GM12878 (cell line): ENCODE measurements at regions not wholly inside any gene's neighbourhood (a gene's known extent, or its start where the extent isn't known, plus 50 kb on each side); places are given as distances from the start of the nearest gene placed in this dataset.

Experiments used
- ATAC-seq: fragments of 200-7000 bp; cut with Tn5 transposase; 3 replicates; pipeline ENCODE4 v1.9.1; 2020; ENCODE audit warnings: mild to moderate bottlenecking, moderate library complexity
- BruUV-seq: library from RNA; stranded (reverse); fragments of 400-500 nt; replicated peaks from 2 replicates; lab custom pipeline; 2021; lab: Mats Ljungman, UMichigan
- CTCF ChIA-PET: fragments of 300-600 bp; sonication (Branson Sonifier 250); formaldehyde crosslinking; extraction: SDS; loops from one replicate; lab custom pipeline; 2021; ENCODE audit warnings: inconsistent platforms; lab: Yijun Ruan, JAX
- POLR2A ChIA-PET: fragments of 350-600 bp; formaldehyde crosslinking; extraction: SDS; loops from one replicate; lab custom pipeline; 2021; ENCODE audit warnings: inconsistent platforms; lab: Charles Lee
- RAD21 ChIA-PET: fragments of 300-600 bp; sonication (Branson Sonifier 250); formaldehyde crosslinking; loops from one replicate; lab custom pipeline; 2023; ENCODE audit warnings: antibody characterized with exemption; ENCODE audit not compliant: unreplicated experiment; lab: Charles Lee
- SMC1A ChIA-PET: fragments of 300-600 bp; sonication (Branson Sonifier 250); formaldehyde crosslinking; loops from one replicate; lab custom pipeline; 2023; ENCODE audit not compliant: unreplicated experiment, uncharacterized antibody; lab: Charles Lee
- DNase-seq: peaks from one replicate; pipeline ENCODE4 v3.0.0-alpha.2; 2011; ENCODE audit warnings: low read depth, low spot score
- FAIRE-seq: peaks from 3 replicates; lab custom pipeline; 2011; peaks lifted over from hg19 to GRCh38; lab: Jason Lieb, UNC
- H2AFZ ChIP-seq: 2 replicates; pipeline ENCODE4 v1.6.0; 2011; ENCODE audit warnings: low read depth, low read length, control low read depth; ENCODE audit not compliant: control insufficient read depth
- H3K27ac ChIP-seq: 2 replicates; pipeline ENCODE4 v1.5.1; 2011; ENCODE audit warnings: control low read depth; ENCODE audit not compliant: control insufficient read depth, insufficient read depth
- H3K27me3 ChIP-seq, 2 experiments: replicated peaks in 1 of 2; 2 replicates each; pipeline versions ENCODE4 v1.6.0 to v1.6.1; 2011; ENCODE audit warnings: low read length in 1 of 2; ENCODE audit not compliant: control insufficient read depth in 2 of 2, insufficient read depth in 2 of 2
- H3K36me3 ChIP-seq, 2 experiments: 2 replicates each; pipeline ENCODE4 v1.5.1; 2011; ENCODE audit warnings: low read length in 1 of 2; ENCODE audit not compliant: control insufficient read depth in 2 of 2, insufficient read depth in 2 of 2
- H3K4me1 ChIP-seq: 2 replicates; pipeline ENCODE4 v1.6.1; 2011; ENCODE audit warnings: mild to moderate bottlenecking, low read length, moderate library complexity, mixed read lengths; ENCODE audit not compliant: control insufficient read depth, insufficient read depth
- H3K4me2 ChIP-seq: 2 replicates; pipeline ENCODE4 v1.6.0; 2011; ENCODE audit warnings: control low read depth; ENCODE audit not compliant: control insufficient read depth, insufficient read depth
- H3K4me3 ChIP-seq: fragments of 200-600 bp; sonication (generic); 2 replicates; pipeline ENCODE4 v1.5.1; 2016
- H3K79me2 ChIP-seq: 2 replicates; pipeline ENCODE4 v1.6.0; 2011; ENCODE audit warnings: low read length; ENCODE audit not compliant: control insufficient read depth, insufficient read depth
- H3K9ac ChIP-seq: 2 replicates; pipeline ENCODE4 v1.8.0; 2011; ENCODE audit warnings: low read length, control low read depth, mixed read lengths; ENCODE audit not compliant: control insufficient read depth, insufficient read depth
- H3K9me3 ChIP-seq: replicated peaks from 3 replicates; pipeline ENCODE4 v1.5.1; 2011; ENCODE audit warnings: mild to moderate bottlenecking, low read length; ENCODE audit not compliant: control insufficient read depth, insufficient read depth
- H4K20me1 ChIP-seq: 2 replicates; pipeline ENCODE4 v1.6.0; 2011; ENCODE audit not compliant: control insufficient read depth, insufficient read depth
- CHD1 ChIP-seq: IDR thresholded peaks from 2 replicates; pipeline ENCODE4 v1.6.1; 2012; ENCODE audit warnings: low read depth, low read length, improper control_type of control experiment
- EED ChIP-seq: sonication (generic); IDR thresholded peaks from 2 replicates; pipeline ENCODE4 v1.6.1; 2016; ENCODE audit warnings: antibody characterized with exemption, low read depth
- EP300 ChIP-seq, 2 experiments: fragments of 150-350 bp in 1 of 2; IDR thresholded peaks; 2 replicates each; pipeline ENCODE4 v1.6.1; 2011 to 2012; ENCODE audit warnings: low read depth in 2 of 2, low read length in 2 of 2, borderline replicate concordance in 1 of 2, improper control_type of control experiment in 1 of 2, inconsistent platforms in 1 of 2; ENCODE audit not compliant: control insufficient read depth in 1 of 2
- FOXM1 ChIP-seq: IDR thresholded peaks from 2 replicates; pipeline ENCODE4 v1.6.1; 2012; ENCODE audit warnings: low read depth, mild to moderate bottlenecking, inconsistent platforms, low read length, moderate library complexity
- IRF5 ChIP-seq: fragments of 450-650 bp; IDR thresholded peaks from 2 replicates; pipeline ENCODE4 v1.6.1; 2017; ENCODE audit warnings: borderline replicate concordance
- MTA2 ChIP-seq: fragments of 450-650 bp; IDR thresholded peaks from 2 replicates; pipeline ENCODE4 v1.6.1; 2016; ENCODE audit warnings: low read depth, mild to moderate bottlenecking, moderate library complexity
- MTA3 ChIP-seq: IDR thresholded peaks from 2 replicates; pipeline ENCODE4 v1.6.1; 2012; ENCODE audit warnings: low read length, inconsistent platforms, borderline replicate concordance
- NBN ChIP-seq: fragments of 450-650 bp; IDR thresholded peaks from 2 replicates; pipeline ENCODE4 v1.6.1; 2016
- NFIC ChIP-seq: IDR thresholded peaks from 2 replicates; pipeline ENCODE4 v1.6.1; 2012; ENCODE audit warnings: low read depth, mild to moderate bottlenecking, inconsistent platforms, low read length, moderate library complexity
- NR2C2 ChIP-seq: IDR thresholded peaks from 2 replicates; pipeline ENCODE4 v1.6.1; 2011; ENCODE audit warnings: borderline replicate concordance, low read depth; ENCODE audit not compliant: control insufficient read depth, insufficient read length
- NRF1 ChIP-seq: conservative IDR thresholded peaks from 2 replicates; pipeline ENCODE4 v1.6.1; 2011; ENCODE audit warnings: mild to moderate bottlenecking, low read depth, low read length, improper control_type of control experiment
- POLR2A ChIP-seq: IDR thresholded peaks from 2 replicates; pipeline ENCODE4 v1.6.1; 2011; ENCODE audit warnings: low read depth, mild to moderate bottlenecking, low read length
- REST ChIP-seq: IDR thresholded peaks from 2 replicates; pipeline ENCODE4 v1.6.1; 2012; ENCODE audit warnings: mild to moderate bottlenecking, low read depth, low read length
- SIN3A ChIP-seq: IDR thresholded peaks from 2 replicates; pipeline ENCODE4 v1.6.1; 2012; ENCODE audit warnings: low read depth, low read length, improper control_type of control experiment
- SUZ12 ChIP-seq: fragments of 200-600 bp; sonication (generic); IDR thresholded peaks from one replicate; pipeline ENCODE4 v1.6.1; 2018; ENCODE audit warnings: antibody characterized with exemption, mild to moderate bottlenecking; ENCODE audit not compliant: unreplicated experiment
- ZBTB33 ChIP-seq: fragments of 450-650 bp; IDR thresholded peaks from 2 replicates; pipeline ENCODE4 v1.6.1; 2017; ENCODE audit warnings: mild to moderate bottlenecking
- WGBS: methylation state at CpG from one replicate; pipeline ENCODE4 v1.1.6; 2016; ENCODE audit warnings: low lambda C conversion rate; ENCODE audit not compliant: insufficient replicate concordance, insufficient coverage; ENCODE audit errors: missing lambda C conversion rate; 5-methylcytosine and 5-hydroxymethylcytosine counted together
- in situ Hi-C: fragments of 300-500 bp; cut with MboI; formaldehyde crosslinking; loops from 9 replicates; pipeline ENCODE4 v1.14.3; 2018; ENCODE audit warnings: mixed read lengths
- intact Hi-C: fragments of 100-400 bp; cut with micrococcal nuclease; formaldehyde crosslinking; loops from one replicate; pipeline ENCODE4 v1.14.2; 2022; ENCODE audit not compliant: unreplicated experiment

- TF ChIP-seq FOXM1 (no peak), EP300 (IDR thresholded peaks at IDR 0.05; ENCODE audit: borderline replicate concordance in 1 of 2, control insufficient read depth in 1 of 2, low read depth in 2 of 2, low read length in 2 of 2) (no peak), NBN (no peak), SUZ12 (no peak), EED (no peak), IRF5 (no peak), NRF1 (no peak)
Observed at GRCh38 chr6:9977411-9977810, 437.5 kb downstream of the TFAP2A start (continued).

GRCh38 chr6:9961646-9962045, 453.2 kb downstream of the TFAP2A start:
- TF ChIP-seq NRF1 = no peak
- TF ChIP-seq NR2C2 = no peak
- no peak for TF ChIP-seq ZBTB33
- TF ChIP-seq CHD1 = no peak
- no peak for TF ChIP-seq REST
- TF ChIP-seq NFIC = no peak
- no peak for TF ChIP-seq POLR2A
- TF ChIP-seq SIN3A = no peak
- no peak for TF ChIP-seq MTA3
- TF ChIP-seq MTA2 = no peak
- ATAC-seq (no peak), FAIRE-seq (no peak), DNase-seq (no peak)
- WGBS = 28% methylated on average over 5 of the region's 5 CpGs
- SMC1A ChIA-PET = no interaction called here
- Histone ChIP-seq H3K4me3 (no peak overlapping the region), H3K79me2 (no peaks in the 10 kb centered on the region), H3K9me3 (no peaks in the 10 kb centered on the region), H2AFZ (no peak overlapping the region), H3K9ac (no peak overlapping the region), H3K27me3 (no peaks in the 10 kb centered on the region), H4K20me1 (no peaks in the 10 kb centered on the region), H3K27ac (no peak overlapping the region), H3K4me2 (no peak overlapping the region), H3K36me3 (no peaks in the 10 kb centered on the region), H3K4me1 (no peaks in the 10 kb centered on the region)
- RAD21 ChIA-PET = no interaction called here
- intact Hi-C loops = no loop called here
- no TSS peak for BruUV-seq
- in situ Hi-C loops = no loop called here
- CTCF ChIA-PET = no interaction called here
- POLR2A ChIA-PET = no interaction called here
